ENCODE measurements at regions not wholly inside any gene's neighbourhood (a gene's known extent, or its start where the extent isn't known, plus 50 kb on each side); places are given as distances from the start of the nearest gene placed in this dataset.
"Not testable (repeated sequence)": the region's sequence is repeated elsewhere in the genome, so short reads cannot be mapped to it uniquely, and the experiment has no call there.

GRCh38 chr16:58970775-58971174 is 236.7 kb upstream of the GOT2 start:
- DNase-seq: no peak

GRCh38 chr16:58963479-58963878 is 229.4 kb upstream of the GOT2 start:
- no peak for DNase-seq

DNA sequence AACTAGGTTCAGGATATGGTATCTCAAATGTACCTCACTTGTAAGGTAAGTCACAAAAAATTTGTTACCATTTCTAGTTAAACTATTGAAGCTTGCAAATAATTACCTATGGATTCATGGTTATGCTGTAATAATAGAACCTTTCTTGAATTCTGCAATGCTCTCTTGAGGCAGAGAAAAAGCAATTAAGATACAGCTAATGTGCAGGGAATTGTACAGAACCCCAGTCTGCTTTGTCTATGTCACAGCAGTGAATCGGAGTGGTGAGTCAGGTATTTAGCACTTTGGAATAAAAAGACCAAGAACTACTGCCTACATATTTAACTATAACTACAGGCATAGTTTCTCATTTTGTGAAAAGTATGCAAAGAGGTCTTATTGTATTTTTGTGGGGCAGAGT is 228.7 kb upstream of the GOT2 start:
- no peak for DNase-seq

- no peak for DNase-seq
Measured at GRCh38 chr16:58960484-58960883, 226.4 kb upstream of the GOT2 start.

DNA sequence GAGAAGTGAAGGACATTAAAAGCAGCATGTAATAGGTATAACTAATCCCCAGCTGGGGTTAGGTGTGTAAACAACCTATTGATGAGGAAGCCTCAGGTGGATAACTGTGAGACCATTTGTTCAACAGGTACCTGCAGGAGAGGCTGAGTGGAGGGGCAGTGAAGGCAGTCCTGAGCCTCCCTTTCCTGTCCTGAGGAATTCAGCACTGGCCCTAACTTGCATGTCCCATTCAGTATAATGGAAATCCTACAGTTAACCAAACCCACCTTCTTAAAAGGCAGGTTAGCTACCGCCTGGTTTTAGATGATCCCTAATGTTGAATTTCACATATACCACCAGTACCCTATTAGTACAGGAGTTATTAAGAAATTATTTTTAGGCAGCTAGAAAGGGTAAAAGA is 225.9 kb upstream of the GOT2 start:
- no peak for DNase-seq

DNA sequence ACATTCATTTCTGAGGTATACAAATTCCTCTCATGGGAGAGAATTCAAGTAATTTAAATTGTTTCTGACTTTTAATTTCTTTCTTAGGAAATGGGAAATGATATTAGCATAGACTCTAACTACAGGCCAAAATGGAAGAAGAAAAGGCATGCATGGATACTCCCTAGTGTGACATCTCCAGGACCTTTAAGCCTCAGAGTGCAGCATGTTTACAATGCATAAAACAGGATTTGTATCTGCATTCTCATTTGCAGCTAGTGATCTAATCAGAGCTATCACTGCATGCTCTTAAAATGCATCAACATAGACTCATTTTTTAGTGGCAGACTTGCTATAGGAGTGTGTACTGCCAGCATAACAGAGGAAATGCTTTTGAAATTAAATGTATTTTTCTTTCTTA is 224.6 kb upstream of the GOT2 start:
- no peak for DNase-seq

DNA sequence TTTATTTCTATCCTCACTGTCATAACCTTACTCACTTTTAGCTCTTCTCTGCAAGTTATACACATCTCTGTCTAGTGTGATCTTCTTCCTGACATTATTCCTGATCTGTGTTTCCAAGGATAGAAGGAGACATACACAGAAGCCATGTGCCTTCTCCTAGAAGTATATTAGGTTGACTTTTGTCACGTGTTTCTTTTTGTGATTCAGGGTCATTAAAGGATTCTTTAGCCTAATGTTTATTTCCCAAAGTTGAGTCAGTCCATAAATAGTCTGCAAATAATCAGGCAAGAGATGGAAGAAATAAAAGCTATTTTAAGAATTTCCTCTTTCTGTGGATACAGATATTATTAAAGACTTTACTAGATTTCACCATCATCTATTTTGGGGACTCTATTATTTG is 214.1 kb upstream of the GOT2 start:
- DNase-seq: no peak

DNA sequence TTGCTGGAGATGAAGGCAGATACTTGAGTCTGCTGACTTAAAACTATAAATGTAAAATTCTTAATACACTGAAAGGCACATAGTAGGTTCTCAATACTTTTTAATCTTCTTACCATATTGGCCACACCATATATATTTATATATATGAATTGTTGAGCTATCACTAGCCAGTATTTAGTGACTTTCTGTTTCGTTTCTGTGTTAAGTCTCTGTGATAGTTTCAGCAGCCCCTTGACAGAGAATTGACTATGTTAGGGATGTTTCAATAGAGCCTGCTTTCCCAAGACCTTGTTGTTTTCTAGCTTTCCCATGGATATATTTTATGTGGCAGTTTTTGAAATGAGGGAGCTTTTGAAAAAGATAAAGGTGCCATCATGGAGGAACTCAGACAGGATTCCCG is 206.5 kb upstream of the GOT2 start:
- no peak for DNase-seq

- DNase-seq: no peak
Measured at GRCh38 chr16:58938811-58939210, 204.7 kb upstream of the GOT2 start.

- no peak for DNase-seq
Measured at GRCh38 chr16:58937661-58938060, 203.5 kb upstream of the GOT2 start.

DNA sequence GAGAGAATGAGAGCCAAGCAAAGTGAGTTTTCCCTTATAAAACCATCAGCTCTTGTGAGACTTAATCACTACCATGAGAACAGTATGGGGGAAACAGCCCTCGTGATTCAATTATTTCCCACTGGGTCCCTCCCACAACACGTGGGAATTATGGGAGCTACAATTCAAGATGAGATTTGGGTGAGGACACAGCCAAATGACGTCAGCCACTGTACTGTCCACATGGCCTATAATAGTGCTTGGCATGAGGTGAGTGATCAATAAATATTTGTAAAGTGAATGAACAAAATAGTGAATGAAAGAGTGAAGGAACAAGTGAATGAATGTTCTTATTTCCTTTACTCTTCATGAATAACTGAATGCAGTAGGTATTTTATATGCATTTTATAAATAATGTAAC is 199.1 kb upstream of the GOT2 start:
- no peak for DNase-seq

GRCh38 chr16:58931436-58931835 is 197.3 kb upstream of the GOT2 start:
- no peak for DNase-seq

- no peak for DNase-seq
Measured at GRCh38 chr16:58923094-58923493, 189.0 kb upstream of the GOT2 start.

DNA sequence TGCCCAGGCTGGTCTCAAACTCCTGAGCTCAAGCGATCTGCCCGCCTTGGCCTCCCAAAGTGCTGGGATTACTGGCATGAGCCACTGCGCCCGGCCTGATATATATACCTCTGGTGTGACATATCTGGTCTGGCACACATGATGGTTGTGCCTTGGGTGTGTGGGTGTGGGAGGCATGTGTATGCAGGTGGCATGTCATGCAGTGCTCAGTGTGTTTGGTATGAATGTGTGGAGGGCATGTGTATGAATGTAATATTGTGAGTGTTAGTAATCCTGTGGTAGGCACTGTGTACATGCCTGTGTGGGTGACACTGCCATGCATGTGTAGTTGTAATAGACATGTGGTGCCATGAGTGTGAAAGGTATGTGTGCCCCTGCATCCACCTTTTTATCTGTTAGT is 179.3 kb upstream of the GOT2 start:
- DNase-seq: no peak

DNA sequence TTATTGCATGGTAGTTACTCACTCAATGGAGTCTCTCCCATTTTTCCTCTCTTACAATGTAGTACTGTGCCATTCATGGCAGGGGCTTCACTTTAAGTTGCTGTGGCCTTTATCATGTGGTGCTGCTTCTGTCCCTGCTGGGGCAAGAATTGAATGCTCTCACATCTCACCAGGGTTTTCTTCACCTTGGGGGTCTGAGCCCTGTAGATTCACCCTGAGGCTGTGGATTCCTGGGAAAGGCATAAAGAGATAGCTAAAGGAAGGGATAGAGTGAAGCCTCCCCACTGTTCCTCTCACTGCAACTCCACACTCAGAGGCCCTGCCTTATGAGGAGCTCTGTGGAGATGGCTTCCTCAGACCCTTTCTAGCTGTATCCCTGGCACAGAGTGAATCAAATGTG is 178.5 kb upstream of the GOT2 start:
- no peak for DNase-seq

DNA sequence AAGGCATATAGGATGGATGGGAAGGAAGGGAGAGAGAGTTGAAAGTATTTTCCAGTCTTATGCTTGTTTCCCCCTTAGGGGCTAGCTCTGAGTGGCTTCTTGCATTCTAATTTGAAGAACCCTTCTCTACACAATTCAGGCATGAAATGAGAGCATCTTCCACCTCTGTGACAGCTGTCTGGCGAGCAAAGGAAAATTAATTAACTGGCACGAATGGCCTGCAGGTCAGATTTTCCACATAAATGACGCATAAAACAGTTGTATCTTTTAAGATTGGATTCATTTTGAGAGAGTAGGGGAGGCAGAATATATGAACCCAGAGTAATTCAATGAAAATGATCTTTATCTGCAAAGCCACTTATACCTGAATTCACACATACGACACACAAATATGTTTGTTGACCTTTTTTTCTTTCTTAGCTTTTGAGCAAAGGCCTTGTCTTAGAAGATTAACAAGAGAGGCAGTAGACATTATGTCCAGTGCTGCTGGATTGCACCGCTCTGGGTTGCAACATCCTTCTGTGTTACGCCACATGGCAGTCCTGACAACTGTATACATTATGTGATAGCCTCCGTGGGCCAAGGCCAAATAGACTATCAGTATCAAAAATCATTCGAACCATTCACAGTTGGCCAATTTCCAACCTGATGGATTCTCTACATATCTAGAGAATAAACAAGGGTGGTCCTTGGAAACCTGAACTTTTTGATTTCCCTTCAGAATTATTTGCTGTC is 173.0 kb upstream of the GOT2 start:
- no peak for DNase-seq

DNA sequence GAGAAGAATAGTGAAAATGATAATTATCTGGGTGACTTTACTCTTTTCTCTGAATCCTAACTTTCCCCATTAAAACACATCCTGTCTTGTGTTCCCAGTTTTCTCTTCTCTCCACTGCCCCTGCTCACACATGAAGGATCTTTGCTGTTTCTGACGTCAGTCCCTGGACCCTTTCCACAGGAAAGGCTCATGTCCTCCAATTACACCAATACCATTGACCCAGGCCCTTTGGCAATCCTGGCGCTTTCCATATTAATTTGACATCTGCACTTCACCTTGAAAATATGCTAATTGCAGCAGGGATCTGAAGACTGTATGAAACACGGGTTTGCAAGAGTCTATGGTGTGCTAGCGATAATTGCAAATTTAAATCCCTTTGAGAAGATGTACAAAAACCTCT is 170.2 kb upstream of the GOT2 start:
- DNase-seq: no peak

DNA sequence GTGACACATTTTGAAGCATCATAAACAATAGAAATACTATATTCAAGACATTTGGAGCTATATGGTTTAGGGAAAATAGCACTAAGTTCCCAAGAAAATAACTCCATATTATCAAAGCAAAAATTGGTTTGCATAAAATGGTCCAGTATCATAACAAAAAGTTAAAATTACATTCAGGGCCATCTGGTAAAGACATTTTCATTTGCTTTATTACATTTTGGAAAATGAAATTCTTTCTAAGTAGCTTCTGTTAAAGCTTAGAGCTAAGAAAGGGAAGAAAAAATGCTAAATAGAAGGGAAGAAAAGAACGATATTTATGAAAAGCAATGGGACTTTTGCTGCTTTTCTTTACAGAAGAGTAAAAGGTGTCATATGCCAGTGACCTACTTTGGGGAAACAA is 155.4 kb upstream of the GOT2 start:
- no peak for DNase-seq

- no peak for DNase-seq
Measured at GRCh38 chr16:58885528-58886170, 151.5 kb upstream of the GOT2 start.

GRCh38 chr16:58884141-58884540 is 150.0 kb upstream of the GOT2 start:
- DNase-seq: no peak

- no peak for DNase-seq
Measured at GRCh38 chr16:58883131-58883530, 149.0 kb upstream of the GOT2 start.

GRCh38 chr16:58882292-58882691 is 148.2 kb upstream of the GOT2 start:
- no peak for DNase-seq

- not testable (repeated sequence) for DNase-seq
Measured at GRCh38 chr16:58878641-58879040, 144.5 kb upstream of the GOT2 start.

DNA sequence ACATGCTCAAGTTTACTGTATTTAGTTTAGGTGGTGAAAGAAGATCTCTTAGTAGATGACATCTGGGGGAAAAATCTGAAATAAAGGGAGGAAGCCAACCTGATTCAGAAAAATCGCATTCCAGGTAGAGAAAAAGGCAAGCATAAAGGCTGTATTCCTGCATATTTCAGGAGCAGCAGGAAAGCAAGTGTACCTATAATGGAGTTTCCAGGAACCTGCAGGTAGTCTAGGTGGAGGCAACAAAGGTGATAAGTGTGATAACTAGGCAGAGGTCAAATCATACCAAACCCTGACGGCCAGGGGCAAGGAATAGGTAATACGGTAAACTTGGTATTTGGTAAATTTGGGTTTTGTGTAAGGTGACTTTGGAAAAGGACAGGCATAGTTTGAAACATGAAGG is 132.8 kb upstream of the GOT2 start:
- DNase-seq: no peak

DNA sequence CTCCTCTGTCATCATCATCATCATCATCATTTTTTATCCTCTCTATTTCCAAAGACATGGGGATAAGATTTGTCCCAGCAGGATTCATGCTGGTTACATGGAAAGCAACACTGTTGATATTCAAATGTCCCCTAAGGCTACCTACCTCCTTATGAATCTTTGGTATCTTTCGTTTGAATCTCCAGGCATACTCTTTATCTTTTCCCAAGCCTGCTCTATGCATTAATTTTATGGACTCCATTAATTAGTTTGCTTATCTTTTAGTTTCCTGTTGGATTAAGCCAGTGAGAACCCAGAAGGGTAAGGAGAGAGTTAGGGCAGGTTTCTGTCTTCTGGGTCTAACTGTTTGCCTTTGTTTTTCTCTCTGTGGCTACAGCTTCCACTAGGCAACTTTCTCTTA is 129.6 kb upstream of the GOT2 start:
- DNase-seq: no peak
